OCI-LY3 (cell line): ENCODE measurements at regions not wholly inside any gene's neighbourhood (a gene's known extent, or its start where the extent isn't known, plus 50 kb on each side); places are given as distances from the start of the nearest gene placed in this dataset.

Experiments used
- EZH2phosphoT487 ChIP-seq: fragments of 200-600 bp; shearing (Covaris generic); IDR thresholded peaks from 2 replicates; pipeline ENCODE4 v1.6.1; 2018; ENCODE audit warnings: antibody characterized with exemption, mixed run types, low read depth
- TF ChIP-seq, protein P1 (sequence below): fragments of 200-600, 300-600 bp; sonication (generic); IDR thresholded peaks from 2 replicates; pipeline ENCODE4 v1.5.1; 2014; ENCODE audit warnings: antibody characterized with exemption, low read length, low read depth

DNA sequence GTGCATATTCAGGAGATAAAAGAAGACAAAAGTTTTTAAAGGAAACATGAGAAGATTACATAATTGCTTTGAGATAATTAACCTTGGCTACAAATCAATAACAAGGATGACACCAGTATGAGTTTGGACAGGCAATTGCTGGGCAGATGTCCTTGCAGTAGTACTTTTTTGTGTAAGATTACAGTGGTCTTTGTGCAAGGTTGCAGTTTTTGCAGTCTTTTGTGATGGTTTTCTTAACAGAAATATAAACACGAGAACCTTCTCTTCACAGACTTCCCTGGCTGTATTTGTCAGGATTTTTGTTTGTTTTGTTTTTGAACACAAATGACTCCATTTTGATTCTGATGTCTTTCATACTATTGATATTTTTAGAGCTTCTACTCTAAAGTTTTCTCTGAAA lies 128.3 kb upstream of the ALCAM start:
- TF ChIP-seq, protein P1, sequence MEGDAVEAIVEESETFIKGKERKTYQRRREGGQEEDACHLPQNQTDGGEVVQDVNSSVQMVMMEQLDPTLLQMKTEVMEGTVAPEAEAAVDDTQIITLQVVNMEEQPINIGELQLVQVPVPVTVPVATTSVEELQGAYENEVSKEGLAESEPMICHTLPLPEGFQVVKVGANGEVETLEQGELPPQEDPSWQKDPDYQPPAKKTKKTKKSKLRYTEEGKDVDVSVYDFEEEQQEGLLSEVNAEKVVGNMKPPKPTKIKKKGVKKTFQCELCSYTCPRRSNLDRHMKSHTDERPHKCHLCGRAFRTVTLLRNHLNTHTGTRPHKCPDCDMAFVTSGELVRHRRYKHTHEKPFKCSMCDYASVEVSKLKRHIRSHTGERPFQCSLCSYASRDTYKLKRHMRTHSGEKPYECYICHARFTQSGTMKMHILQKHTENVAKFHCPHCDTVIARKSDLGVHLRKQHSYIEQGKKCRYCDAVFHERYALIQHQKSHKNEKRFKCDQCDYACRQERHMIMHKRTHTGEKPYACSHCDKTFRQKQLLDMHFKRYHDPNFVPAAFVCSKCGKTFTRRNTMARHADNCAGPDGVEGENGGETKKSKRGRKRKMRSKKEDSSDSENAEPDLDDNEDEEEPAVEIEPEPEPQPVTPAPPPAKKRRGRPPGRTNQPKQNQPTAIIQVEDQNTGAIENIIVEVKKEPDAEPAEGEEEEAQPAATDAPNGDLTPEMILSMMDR = no peak
- no peak for TF ChIP-seq EZH2phosphoT487
